Limb (tissue), 2 donors: ENCODE measurements at regions not wholly inside any gene's neighbourhood (a gene's known extent, or its start where the extent isn't known, plus 50 kb on each side); places are given as distances from the start of the nearest gene placed in this dataset.

ENCODE experiments used
- DNase-seq, 2 donors: peaks; one replicate each; pipeline ENCODE4 v3.0.0-alpha.2; 2016; ENCODE audit errors: extremely low spot score in 2 of 2

GRCh38 chr11:128302425-128303186 lies 284.8 kb downstream of the ETS1 start:
- no peak for DNase-seq

- DNase-seq, result no peak
Measured at GRCh38 chr11:128301756-128302155, 285.6 kb downstream of the ETS1 start.

GRCh38 chr11:128300785-128301184 lies 286.6 kb downstream of the ETS1 start:
- no peak for DNase-seq

- no peak for DNase-seq
Measured at GRCh38 chr11:128299132-128299726, 288.1 kb downstream of the ETS1 start.

GRCh38 chr11:128298271-128298670 lies 289.1 kb downstream of the ETS1 start:
- DNase-seq, result no peak

GRCh38 chr11:128297805-128298204 lies 289.6 kb downstream of the ETS1 start:
- no peak for DNase-seq

GRCh38 chr11:128297091-128297651 lies 290.2 kb downstream of the ETS1 start:
- DNase-seq, result no peak

- no peak for DNase-seq
Measured at GRCh38 chr11:128294671-128295050, 292.7 kb downstream of the ETS1 start.

- peak in 1 of 2 donors; percentile 53 for DNase-seq
Measured at GRCh38 chr11:128294001-128294670, 293.2 kb downstream of the ETS1 start.

- DNase-seq, result no peak
Measured at GRCh38 chr11:128291835-128292234, 295.5 kb downstream of the ETS1 start.

- DNase-seq, result no peak
Measured at GRCh38 chr11:128291007-128291406, 296.4 kb downstream of the ETS1 start.

GRCh38 chr11:128290106-128290840 lies 297.1 kb downstream of the ETS1 start:
- DNase-seq, result peak; percentile 65 to 73

- DNase-seq, result no peak
Measured at GRCh38 chr11:128289048-128289447, 298.3 kb downstream of the ETS1 start.

- DNase-seq, result no peak
Measured at GRCh38 chr11:128288368-128288767, 299.0 kb downstream of the ETS1 start.

GRCh38 chr11:128285321-128285720 lies 302.0 kb downstream of the ETS1 start:
- DNase-seq, result no peak

- no peak for DNase-seq
Measured at GRCh38 chr11:128284634-128285033, 302.7 kb downstream of the ETS1 start.

- no peak for DNase-seq
Measured at GRCh38 chr11:128283451-128283850, 303.9 kb downstream of the ETS1 start.

- no peak for DNase-seq
Measured at GRCh38 chr11:128282053-128282452, 305.3 kb downstream of the ETS1 start.

- no peak for DNase-seq
Measured at GRCh38 chr11:128279866-128280265, 307.5 kb downstream of the ETS1 start.

GRCh38 chr11:128273736-128274135 lies 313.6 kb downstream of the ETS1 start:
- no peak for DNase-seq

- peak in 1 of 2 donors; percentile 23 for DNase-seq
Measured at GRCh38 chr11:128271401-128271800, 316.0 kb downstream of the ETS1 start.

- DNase-seq, result no peak
Measured at GRCh38 chr11:128269466-128269865, 317.9 kb downstream of the ETS1 start.
